SHP77 (cell line): ENCODE measurements at regions not wholly inside any gene's neighbourhood (a gene's known extent, or its start where the extent isn't known, plus 50 kb on each side); places are given as distances from the start of the nearest gene placed in this dataset.

ENCODE experiments used
- DNase-seq, 2 experiments: peaks; one replicate each; lab custom pipeline; 2025; lab: John Stamatoyannopoulos, UW

DNA sequence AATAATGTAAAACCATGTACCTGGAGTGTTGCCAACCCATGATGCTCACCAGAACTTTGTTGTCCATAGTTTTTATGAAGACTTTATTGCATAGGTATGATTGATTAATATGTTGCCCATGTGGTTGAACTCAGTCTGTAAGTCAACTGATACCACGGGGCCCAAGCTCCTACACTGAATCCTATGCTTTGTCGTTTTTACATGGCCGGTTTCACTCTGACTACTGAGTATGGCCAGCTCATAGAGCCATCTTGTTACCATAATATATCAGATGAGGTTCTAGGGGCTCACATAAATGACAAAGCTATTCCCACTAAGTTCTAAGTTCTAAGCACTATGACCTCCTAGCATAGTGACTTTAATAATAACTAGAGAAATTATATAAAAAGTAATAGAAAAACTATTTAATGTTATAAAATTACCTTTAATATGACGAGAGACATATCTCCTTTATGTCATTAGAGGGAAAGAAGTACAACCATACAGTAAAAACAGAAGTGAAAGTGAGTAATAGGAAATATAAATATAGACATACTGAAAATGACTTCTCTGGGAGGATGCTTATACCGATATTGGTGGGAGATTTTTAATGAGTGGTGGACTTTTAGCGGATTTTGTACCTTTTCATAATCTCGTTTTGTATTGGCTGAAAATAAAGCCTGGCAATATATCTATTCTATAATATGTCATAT, 983.4 kb upstream of the PRMT6 start:
- no peak for DNase-seq

DNA sequence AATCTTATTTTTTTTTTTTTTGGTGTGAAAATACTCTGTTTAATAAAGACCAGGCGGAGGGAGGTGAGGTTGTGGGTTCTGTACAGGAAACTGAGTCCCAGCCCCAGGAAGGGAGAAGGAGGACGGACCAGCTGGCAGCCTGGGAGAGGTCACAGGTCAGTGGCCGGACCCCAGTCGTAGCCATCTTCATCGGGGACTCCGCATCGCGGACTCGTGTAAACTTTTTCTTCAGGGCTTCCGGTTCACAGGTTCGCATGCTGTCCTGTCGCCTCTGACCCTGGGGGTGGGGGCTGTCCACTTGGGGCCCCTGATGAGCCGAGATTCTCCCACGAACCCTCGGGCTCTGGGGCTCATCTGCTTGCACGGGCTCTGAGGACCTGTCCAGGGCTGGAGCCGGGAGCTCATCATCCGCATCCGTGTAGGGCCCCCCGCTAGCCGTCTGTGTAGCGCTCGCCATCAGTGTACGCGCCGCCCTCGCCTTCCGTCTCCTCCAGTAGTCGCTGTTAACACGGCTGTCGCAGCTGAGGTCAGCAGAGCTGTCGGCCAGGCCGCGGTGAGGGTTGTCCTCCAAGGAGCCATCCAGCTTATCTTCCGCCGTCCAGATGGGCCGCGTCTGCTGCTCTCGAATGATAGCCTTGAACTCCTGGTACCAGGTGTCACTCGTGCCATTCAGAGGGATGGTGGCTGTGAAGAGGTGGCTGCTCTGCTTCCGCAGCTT, 975.7 kb upstream of the PRMT6 start:
- DNase-seq: no peak

DNA sequence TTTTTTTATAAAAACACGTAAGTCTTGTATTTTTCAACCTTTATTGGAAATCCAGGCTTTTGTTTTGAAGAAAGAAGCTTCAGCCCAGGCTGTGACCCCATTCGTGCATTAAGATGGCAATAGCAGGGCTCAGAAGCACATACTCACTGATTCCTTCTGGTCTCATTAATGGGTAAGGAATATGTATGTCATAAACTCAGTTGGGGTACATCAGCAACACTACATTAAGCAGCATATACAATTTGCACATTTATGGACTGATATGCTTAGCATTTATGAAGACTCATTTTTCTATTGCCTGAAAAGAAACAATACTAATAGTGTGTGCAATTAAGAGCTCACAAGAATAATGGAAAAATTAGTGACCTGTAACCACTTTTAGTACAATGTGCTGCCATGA, 945.4 kb upstream of the PRMT6 start:
- no peak for DNase-seq

- DNase-seq: no peak
These were observed 942.6 kb upstream of the PRMT6 start for GRCh38 chr1:106113851-106114250.

- DNase-seq: no peak
These were observed 935.7 kb upstream of the PRMT6 start for GRCh38 chr1:106120789-106121188.

GRCh38 chr1:106121728-106122127, 934.7 kb upstream of the PRMT6 start:
- DNase-seq: no peak

DNA sequence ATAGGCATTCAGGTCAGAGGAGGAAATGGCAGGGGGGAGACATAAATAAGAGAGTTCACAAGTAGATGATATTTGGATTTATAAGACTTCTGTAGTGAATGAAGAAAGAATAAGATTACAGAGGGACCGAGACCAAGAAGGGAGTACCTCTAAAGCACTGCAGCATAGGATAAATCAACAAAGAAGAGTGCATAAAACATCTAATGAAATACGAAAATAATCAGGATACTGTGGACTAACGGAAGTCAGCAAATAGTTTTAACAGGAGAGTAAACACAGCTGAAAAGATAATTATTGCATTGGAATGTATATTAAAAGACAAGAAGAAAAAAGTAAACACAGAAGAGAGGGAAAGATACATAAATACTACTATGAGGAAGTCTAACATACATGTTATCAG, 921.9 kb upstream of the PRMT6 start:
- DNase-seq: no peak

- DNase-seq: peak; percentile 26 to 31
These were observed 883.4 kb upstream of the PRMT6 start for GRCh38 chr1:106173101-106173500.

- DNase-seq: no peak
These were observed 877.7 kb upstream of the PRMT6 start for GRCh38 chr1:106178791-106179190.

GRCh38 chr1:106181866-106182265, 874.6 kb upstream of the PRMT6 start:
- no peak for DNase-seq

- DNase-seq: no peak
These were observed 871.4 kb upstream of the PRMT6 start for GRCh38 chr1:106185089-106185488.

DNA sequence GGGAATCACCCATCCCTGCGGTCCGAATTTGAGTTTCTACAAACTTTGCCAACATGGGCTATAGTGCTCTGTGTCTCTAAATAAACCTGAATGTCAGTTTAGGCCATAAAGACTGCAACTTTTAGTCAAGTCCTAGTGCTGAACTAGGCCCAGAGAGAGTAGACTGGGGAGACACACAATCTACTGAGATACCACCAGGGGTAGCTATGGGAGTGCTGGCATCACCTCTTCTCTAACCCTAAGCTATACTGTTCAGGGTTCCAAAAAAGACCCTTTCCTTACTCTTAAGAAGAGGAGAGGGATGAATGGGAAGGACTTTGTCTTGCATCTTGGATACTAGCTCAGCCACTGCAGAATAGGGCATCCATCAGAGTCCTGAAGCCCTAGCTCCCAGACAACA, 866.7 kb upstream of the PRMT6 start:
- no peak for DNase-seq

- no peak for DNase-seq
These were observed 862.3 kb upstream of the PRMT6 start for GRCh38 chr1:106194206-106194605.

DNA sequence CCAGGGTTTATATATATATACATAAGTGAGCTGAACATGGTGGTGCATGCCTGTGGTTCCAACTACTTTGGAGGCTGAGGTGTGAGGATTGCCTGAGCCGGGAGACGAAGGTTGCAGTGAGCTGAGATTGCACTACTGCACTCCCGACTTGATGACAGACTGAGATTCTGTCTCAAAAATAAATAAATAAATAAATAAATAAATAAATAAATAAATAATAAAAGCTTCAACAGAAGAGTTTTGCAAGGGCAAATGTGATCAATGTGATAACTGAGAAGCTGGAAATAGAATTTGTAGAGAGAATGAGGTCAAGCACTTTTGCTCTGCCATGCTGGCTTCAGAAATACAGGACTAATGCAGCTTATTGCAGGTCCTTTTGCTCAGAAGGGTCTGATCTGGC, 855.8 kb upstream of the PRMT6 start:
- no peak for DNase-seq

GRCh38 chr1:106207185-106207584, 849.3 kb upstream of the PRMT6 start:
- DNase-seq: no peak

- no peak for DNase-seq
These were observed 838.7 kb upstream of the PRMT6 start for GRCh38 chr1:106217765-106218164.

- DNase-seq: no peak
These were observed 834.1 kb upstream of the PRMT6 start for GRCh38 chr1:106222403-106222802.

DNA sequence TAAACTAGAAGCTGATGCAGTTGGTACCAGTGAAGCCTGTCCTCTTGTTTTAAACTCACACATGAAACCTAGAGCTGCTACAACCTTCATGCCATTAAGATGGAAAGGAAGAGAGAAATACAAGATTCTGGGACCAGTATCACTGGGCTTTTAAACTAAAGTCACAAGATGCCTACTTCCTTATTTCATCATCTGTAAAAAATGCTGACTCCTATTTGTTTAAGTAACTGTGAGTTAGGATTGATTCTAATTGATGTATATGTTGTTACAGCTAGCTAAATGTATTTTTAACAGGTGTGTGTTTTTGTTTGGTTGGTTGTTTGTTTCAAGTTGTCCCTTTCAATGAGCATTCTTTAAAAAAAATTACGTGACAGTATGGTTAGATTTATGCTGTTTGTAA, 833.3 kb upstream of the PRMT6 start:
- DNase-seq: no peak

DNA sequence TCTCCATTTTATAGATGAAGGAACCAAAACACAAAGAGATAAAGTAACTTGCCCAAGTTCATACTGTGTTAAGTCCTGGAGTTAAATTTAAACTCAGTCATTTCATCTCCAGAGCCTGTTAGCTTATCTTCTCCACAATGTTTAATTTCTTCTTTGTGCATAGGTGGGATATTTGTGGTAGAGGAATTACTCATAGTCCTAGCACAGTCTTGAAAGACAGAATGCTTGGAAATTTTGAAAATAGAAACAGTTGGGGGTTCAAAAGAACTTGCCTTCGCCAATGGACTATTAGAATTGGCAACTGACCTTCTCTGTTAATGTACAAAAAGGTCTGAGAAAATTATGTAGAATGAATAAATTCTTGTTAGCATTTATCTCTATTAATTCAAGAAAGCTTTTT, 832.0 kb upstream of the PRMT6 start:
- DNase-seq: no peak

- DNase-seq: no peak
These were observed 831.1 kb upstream of the PRMT6 start for GRCh38 chr1:106225403-106225802.

DNA sequence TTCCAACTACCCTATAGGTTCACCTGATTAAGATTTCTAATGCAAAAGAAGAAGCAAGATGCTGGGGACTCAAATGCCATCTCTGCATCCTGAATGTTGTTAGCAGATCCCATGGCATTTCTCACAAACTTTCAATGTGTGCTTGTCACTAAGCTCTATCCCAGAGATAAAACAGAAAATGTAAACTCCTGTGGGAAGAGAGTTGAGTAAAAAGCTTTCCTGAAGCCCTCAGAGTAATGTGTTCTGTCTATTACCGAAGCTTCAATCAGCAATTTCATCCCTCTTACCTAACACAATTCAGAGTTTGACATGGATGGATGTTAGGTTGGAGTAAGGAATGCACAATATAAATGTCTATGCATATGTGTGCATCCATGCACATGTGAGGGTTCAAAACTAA, 829.9 kb upstream of the PRMT6 start:
- no peak for DNase-seq

- DNase-seq: no peak
These were observed 824.3 kb upstream of the PRMT6 start for GRCh38 chr1:106232128-106232527.

DNA sequence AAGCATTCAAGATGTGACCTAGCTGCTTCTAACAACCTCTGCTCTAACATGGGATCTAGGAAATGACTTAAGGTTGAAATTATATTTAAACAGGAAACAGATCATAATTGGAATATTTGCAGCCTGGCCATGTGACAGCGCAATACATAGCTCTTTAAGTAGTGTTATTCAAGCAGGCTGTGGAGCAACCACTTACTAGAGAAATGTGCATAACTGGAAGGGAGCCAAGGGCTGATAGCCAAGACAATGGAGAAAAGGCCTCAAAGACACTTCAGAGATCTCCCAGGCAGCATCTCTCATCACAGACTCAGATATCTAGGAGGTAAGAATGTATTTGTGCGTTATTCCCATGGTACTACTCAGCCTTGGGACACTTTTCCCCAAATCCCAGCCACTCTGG, 823.0 kb upstream of the PRMT6 start:
- no peak for DNase-seq

DNA sequence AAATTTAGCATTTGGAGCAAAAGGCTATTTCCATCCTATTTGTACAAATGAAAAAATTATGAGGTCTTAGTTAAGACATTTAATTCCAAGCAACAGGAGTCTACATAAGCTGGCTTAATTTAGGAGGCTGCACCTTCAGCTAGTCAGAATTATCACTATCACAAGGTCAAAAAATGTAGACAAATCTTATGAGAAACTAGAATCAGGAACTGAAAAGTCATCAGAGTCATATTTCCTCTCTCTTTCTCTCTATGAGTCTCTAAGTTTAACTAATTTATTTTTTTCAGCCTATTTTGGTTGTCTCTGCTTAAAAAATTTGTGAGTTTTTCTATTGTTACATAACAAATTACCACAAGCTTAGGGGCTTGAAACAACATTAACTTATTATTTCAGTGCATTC, 807.1 kb upstream of the PRMT6 start:
- DNase-seq: no peak
